CD4-positive, alpha-beta memory T cell (primary cell): ENCODE measurements at regions not wholly inside any gene's neighbourhood (a gene's known extent, or its start where the extent isn't known, plus 50 kb on each side); places are given as distances from the start of the nearest gene placed in this dataset.

Experiments used
- CTCF ChIA-PET: fragments of 350-600 bp; sonication (Branson Sonifier 250); formaldehyde crosslinking; loops from one replicate; lab custom pipeline; 2021; ENCODE audit warnings: inconsistent platforms; ENCODE audit not compliant: partially characterized antibody; lab: Charles Lee
- POLR2A ChIA-PET: fragments of 350-600 bp; sonication (Branson Sonifier 250); formaldehyde crosslinking; loops from one replicate; lab custom pipeline; 2021; ENCODE audit not compliant: partially characterized antibody; lab: Charles Lee
- DNase-seq, 5 donors: peaks; one replicate each; pipeline versions ENCODE4 v3.0.0 to v3.0.0-alpha.2; 2020 to 2022; ENCODE audit warnings: mixed read lengths in 1 of 5
- H3K27ac ChIP-seq: one replicate; pipeline ENCODE4 v1.7.0; 2013; ENCODE audit warnings: low read depth, low read length
- H3K27me3 ChIP-seq: 2 replicates; pipeline ENCODE4 v1.7.0; 2013; ENCODE audit warnings: mild to moderate bottlenecking, low read length, moderate library complexity; ENCODE audit not compliant: insufficient read depth
- H3K36me3 ChIP-seq: 2 replicates; pipeline ENCODE4 v1.7.0; 2013; ENCODE audit warnings: mild to moderate bottlenecking, low read length, moderate library complexity; ENCODE audit not compliant: insufficient read depth
- H3K4me1 ChIP-seq: 2 replicates; pipeline ENCODE4 v1.7.0; 2013; ENCODE audit warnings: mild to moderate bottlenecking, low read length, moderate library complexity; ENCODE audit not compliant: insufficient read depth
- H3K4me3 ChIP-seq, 2 donors: one replicate each; pipeline ENCODE4 v1.7.0; 2013; ENCODE audit warnings: low read length in 2 of 2, mild to moderate bottlenecking in 1 of 2
- H3K9me3 ChIP-seq, 2 donors: one replicate each; pipeline ENCODE4 v1.7.0; 2013; ENCODE audit warnings: low read length in 2 of 2, control low read depth in 1 of 2; ENCODE audit not compliant: control insufficient read depth in 1 of 2
- H3K27ac Mint-ChIP-seq, 7 donors: one replicate each; pipeline ENCODE4 v1.8.0; 2020 to 2021; ENCODE audit warnings: mixed read lengths in 7 of 7, mild to moderate bottlenecking in 6 of 7, inconsistent platforms in 3 of 7, moderate library complexity in 3 of 7
- H3K27me3 Mint-ChIP-seq, 2 donors: one replicate each; pipeline ENCODE4 v1.8.0; 2020 to 2021; ENCODE audit warnings: mixed read lengths in 2 of 2
- H3K36me3 Mint-ChIP-seq, 2 donors: one replicate each; pipeline ENCODE4 v1.8.0; 2020 to 2021; ENCODE audit warnings: mixed read lengths in 2 of 2, inconsistent platforms in 1 of 2, mild to moderate bottlenecking in 1 of 2
- H3K4me1 Mint-ChIP-seq, 4 donors: one replicate each; pipeline ENCODE4 v1.8.0; 2020 to 2021; ENCODE audit warnings: mixed read lengths in 4 of 4, mild to moderate bottlenecking in 1 of 4
- H3K4me3 Mint-ChIP-seq, 8 donors: one replicate each; pipeline ENCODE4 v1.8.0; 2020 to 2021; ENCODE audit warnings: mixed read lengths in 8 of 8, mild to moderate bottlenecking in 7 of 8, moderate library complexity in 6 of 8, inconsistent platforms in 3 of 8
- H3K9me3 Mint-ChIP-seq, 8 donors: one replicate each; pipeline ENCODE4 v1.8.0; 2020 to 2021; ENCODE audit warnings: mixed read lengths in 8 of 8, mild to moderate bottlenecking in 5 of 8, inconsistent platforms in 3 of 8, moderate library complexity in 1 of 8
- intact Hi-C: fragments of 100-400 bp; cut with micrococcal nuclease; formaldehyde crosslinking; loops from one replicate; pipeline ENCODE4 v1.15.1; 2023

DNA sequence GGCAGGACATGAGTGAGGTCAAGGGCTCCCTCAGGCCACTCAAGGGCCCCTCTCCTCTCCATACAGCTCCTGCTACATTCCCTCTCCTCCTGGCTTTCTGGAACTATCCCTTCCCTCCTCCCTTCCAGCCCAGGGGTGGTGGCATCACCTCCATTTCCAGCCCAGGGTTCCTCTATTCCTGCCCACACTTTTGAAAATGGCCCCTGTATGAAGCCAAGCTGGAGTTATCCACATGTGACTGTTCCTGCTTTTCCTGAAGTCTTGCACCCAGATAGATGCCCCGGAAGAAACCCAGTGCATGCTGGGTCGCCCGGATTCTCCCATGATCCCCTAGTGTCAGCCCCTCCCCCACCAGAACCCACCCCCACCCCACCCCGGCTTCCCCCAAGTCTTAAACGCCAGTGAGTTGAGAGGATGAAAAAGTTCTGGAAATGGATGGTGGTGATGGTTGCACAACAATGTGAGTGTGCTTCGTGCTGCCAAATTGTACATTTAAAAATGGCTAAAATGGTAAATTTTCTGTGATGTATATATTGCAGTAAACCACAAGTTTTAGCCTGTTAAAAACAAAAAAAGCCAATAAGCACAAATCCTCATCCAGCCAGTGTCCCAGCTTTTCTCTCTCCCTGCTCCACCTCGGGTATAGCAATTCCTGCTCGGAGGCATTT is 136.9 kb downstream of the SCARB1 start:
- Histone ChIP-seq H3K9me3 (no peaks in the 10 kb centered on the region), H3K4me3 (no peak overlapping the region), H3K27ac (no peak overlapping the region), H3K27me3 (no peaks in the 10 kb centered on the region), H3K36me3 (no peaks in the 10 kb centered on the region), H3K4me1 (no peaks in the 10 kb centered on the region)
- H3K4me3 Mint-ChIP-seq = no peak overlapping the region
- no peaks in the 10 kb centered on the region for H3K27me3 Mint-ChIP-seq
- intact Hi-C loops = no loop called here
- H3K4me1 Mint-ChIP-seq = no peaks in the 10 kb centered on the region
- CTCF ChIA-PET = no interaction called here
- no peak overlapping the region for H3K27ac Mint-ChIP-seq
- POLR2A ChIA-PET = no interaction called here
- peaks cover 0 to 4% (median 0%) of the 10 kb centered on the region in 8 donors for H3K9me3 Mint-ChIP-seq
- DNase-seq = no peak
- peaks cover 0 to 3% of the 10 kb centered on the region in 2 donors for H3K36me3 Mint-ChIP-seq

GRCh38 chr12:124725597-124726237 is 137.9 kb downstream of the SCARB1 start:
- Histone ChIP-seq H3K9me3 (no peaks in the 10 kb centered on the region), H3K27me3 (no peaks in the 10 kb centered on the region), H3K4me1 (no peaks in the 10 kb centered on the region), H3K27ac (no peak overlapping the region), H3K4me3 (no peak overlapping the region), H3K36me3 (no peaks in the 10 kb centered on the region)
- Mint-ChIP-seq H3K27ac (no peak overlapping the region), H3K9me3 (peaks cover 0 to 4% (median 0%) of the 10 kb centered on the region in 8 donors), H3K4me1 (no peaks in the 10 kb centered on the region), H3K4me3 (no peak overlapping the region), H3K27me3 (no peaks in the 10 kb centered on the region), H3K36me3 (peaks cover 0 to 3% of the 10 kb centered on the region in 2 donors)
- DNase-seq = no peak
- CTCF ChIA-PET = no interaction called here
- POLR2A ChIA-PET = no interaction called here
- intact Hi-C loops = no loop called here

- Mint-ChIP-seq H3K27me3 (no peaks in the 10 kb centered on the region), H3K4me1 (no peaks in the 10 kb centered on the region), H3K27ac (no peak overlapping the region), H3K36me3 (peaks cover 0 to 3% of the 10 kb centered on the region in 2 donors), H3K9me3 (peaks cover 0 to 4% (median 0%) of the 10 kb centered on the region in 8 donors), H3K4me3 (no peak overlapping the region)
- Histone ChIP-seq H3K36me3 (no peaks in the 10 kb centered on the region), H3K4me3 (no peak overlapping the region), H3K27ac (no peak overlapping the region), H3K9me3 (no peaks in the 10 kb centered on the region), H3K4me1 (no peaks in the 10 kb centered on the region), H3K27me3 (no peaks in the 10 kb centered on the region)
- ChIA-PET CTCF (no interaction called here), POLR2A (no interaction called here)
- DNase-seq = no peak
- intact Hi-C loops = no loop called here
Observed at GRCh38 chr12:124725099-124725498, 138.6 kb downstream of the SCARB1 start.

GRCh38 chr12:124722878-124723277 is 140.8 kb downstream of the SCARB1 start:
- Histone ChIP-seq H3K36me3 (no peaks in the 10 kb centered on the region), H3K4me3 (no peak overlapping the region), H3K9me3 (no peaks in the 10 kb centered on the region), H3K27ac (no peak overlapping the region), H3K27me3 (no peaks in the 10 kb centered on the region), H3K4me1 (no peaks in the 10 kb centered on the region)
- no peaks in the 10 kb centered on the region for H3K27me3 Mint-ChIP-seq
- ChIA-PET POLR2A (no interaction called here), CTCF (no interaction called here)
- H3K9me3 Mint-ChIP-seq = peaks cover 0 to 4% (median 0%) of the 10 kb centered on the region in 8 donors
- intact Hi-C loops = no loop called here
- no peak overlapping the region for H3K27ac Mint-ChIP-seq
- DNase-seq = no peak
- H3K36me3 Mint-ChIP-seq = no peaks in the 10 kb centered on the region
- H3K4me1 Mint-ChIP-seq = no peaks in the 10 kb centered on the region
- no peak overlapping the region for H3K4me3 Mint-ChIP-seq

DNA sequence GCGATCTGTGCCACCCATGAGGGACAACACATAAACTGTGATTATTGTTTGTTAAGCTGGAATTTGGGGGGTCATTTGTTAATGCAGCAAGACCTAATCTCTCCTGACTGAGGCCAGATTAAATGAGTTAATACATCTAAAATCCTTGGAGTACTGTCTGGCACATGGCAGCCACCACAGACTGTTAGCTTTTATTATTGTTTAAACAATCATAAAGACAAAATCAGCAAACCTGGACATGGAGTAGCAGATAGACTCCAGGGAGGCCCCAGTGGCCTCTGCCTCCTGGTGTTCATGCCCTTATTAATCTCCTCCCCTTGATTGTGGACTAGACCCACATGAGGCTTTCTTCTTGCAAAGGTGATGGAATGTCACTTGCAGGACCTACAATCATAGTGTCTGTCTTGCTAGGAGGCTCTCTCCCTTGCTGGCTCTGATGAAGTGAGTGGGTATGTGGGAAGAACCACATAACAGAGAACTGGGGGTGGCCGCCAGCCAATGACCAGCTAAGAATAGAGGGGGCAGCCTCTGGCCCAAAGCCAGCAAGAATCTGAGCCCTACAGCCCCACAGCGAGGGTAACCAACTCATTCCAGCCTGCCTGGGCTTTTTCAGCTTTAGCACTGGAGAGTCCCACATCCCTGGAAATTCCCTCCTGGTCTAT is 142.0 kb downstream of the SCARB1 start:
- Histone ChIP-seq H3K27ac (no peak overlapping the region), H3K9me3 (no peaks in the 10 kb centered on the region), H3K27me3 (no peaks in the 10 kb centered on the region), H3K36me3 (no peaks in the 10 kb centered on the region), H3K4me1 (no peaks in the 10 kb centered on the region), H3K4me3 (no peak overlapping the region)
- Mint-ChIP-seq H3K27me3 (no peaks in the 10 kb centered on the region), H3K4me3 (no peak overlapping the region), H3K36me3 (no peaks in the 10 kb centered on the region), H3K9me3 (peaks cover 0 to 4% (median 0%) of the 10 kb centered on the region in 8 donors), H3K27ac (no peak overlapping the region), H3K4me1 (no peaks in the 10 kb centered on the region)
- no peak for DNase-seq
- intact Hi-C loops = no loop called here
- CTCF ChIA-PET = no interaction called here
- POLR2A ChIA-PET = no interaction called here

DNA sequence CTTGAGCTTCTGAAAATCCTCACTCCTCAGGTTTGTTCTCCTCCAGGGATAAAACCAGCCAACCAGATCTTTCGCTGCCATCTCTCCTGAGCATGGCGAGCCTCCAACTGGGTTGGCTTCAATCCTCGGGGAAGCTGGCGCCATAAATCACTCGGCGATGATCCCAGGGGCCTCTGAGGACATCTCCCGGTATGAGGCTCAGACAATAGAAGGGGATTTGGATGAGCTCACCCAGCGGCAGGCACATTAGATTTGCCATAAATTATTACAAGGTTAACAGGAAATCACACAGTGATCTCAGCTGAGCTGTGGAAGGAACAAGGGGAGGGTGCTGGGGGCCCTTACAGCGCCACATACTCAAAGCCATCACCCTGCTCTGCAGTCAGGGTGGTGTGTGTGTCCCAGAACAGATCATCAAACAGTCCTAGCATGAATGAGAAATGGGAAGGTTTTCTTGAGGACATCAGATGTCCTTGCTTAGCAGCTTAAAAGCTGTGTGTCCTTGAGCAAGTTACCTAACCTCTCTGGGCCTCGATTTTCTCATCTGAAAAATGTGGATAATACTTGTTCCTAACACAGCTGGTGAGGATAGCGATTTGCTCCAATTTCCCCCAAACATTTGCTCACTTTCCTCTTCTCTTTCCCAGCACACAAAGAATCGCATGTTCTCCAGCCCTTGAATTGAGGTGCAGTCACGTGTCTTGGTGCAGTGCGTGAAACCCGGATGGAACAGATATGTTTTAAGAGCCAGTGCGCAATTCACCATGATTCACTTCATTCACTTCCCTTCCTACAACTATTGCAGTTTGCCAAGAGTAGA is 142.8 kb downstream of the SCARB1 start:
- Histone ChIP-seq H3K4me1 (no peaks in the 10 kb centered on the region), H3K27me3 (no peaks in the 10 kb centered on the region), H3K4me3 (no peak overlapping the region), H3K27ac (no peak overlapping the region), H3K36me3 (no peaks in the 10 kb centered on the region), H3K9me3 (no peaks in the 10 kb centered on the region)
- no peaks in the 10 kb centered on the region for H3K36me3 Mint-ChIP-seq
- no peaks in the 10 kb centered on the region for H3K27me3 Mint-ChIP-seq
- CTCF ChIA-PET = no interaction called here
- peaks cover 0 to 4% (median 0%) of the 10 kb centered on the region in 8 donors for H3K9me3 Mint-ChIP-seq
- intact Hi-C loops = no loop called here
- no peak for DNase-seq
- no peak overlapping the region for H3K27ac Mint-ChIP-seq
- POLR2A ChIA-PET = no interaction called here
- no peaks in the 10 kb centered on the region for H3K4me1 Mint-ChIP-seq
- H3K4me3 Mint-ChIP-seq = no peak overlapping the region
